Fibroblast of the aortic adventitia (primary cell): ENCODE measurements at regions not wholly inside any gene's neighbourhood (a gene's known extent, or its start where the extent isn't known, plus 50 kb on each side); places are given as distances from the start of the nearest gene placed in this dataset.

Source experiments
- DNase-seq: peaks from one replicate; pipeline ENCODE4 v3.0.0-alpha.2; 2010; ENCODE audit warnings: low read depth
- H3K4me3 ChIP-seq: 2 replicates; pipeline ENCODE4 v1.5.1; 2011; ENCODE audit warnings: low read depth, mild to moderate bottlenecking, control low read depth, low read length, moderate library complexity
- TF ChIP-seq, protein P1 (sequence below): IDR thresholded peaks from 2 replicates; pipeline ENCODE4 v1.5.1; 2011; ENCODE audit warnings: mild to moderate bottlenecking, low read length, control low read depth, inconsistent platforms; ENCODE audit not compliant: insufficient read depth

DNA sequence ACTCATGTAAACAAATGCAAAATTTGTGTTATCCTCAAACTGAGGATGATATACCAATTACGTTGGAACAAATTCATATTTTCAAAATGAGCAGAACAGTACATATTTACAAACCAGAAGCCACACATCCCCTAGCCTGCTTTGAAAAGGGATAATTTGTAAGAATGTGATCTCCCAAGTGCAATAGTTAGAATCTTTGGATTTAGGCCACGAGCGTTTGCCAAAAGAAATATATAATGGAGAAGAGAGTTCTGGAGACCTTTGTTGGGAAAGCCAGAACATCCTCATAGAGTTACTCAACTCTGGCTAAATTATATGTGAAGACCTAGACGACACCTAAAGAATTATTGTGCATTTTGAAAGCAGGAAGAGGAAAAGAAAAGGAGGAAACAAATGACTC, 449.3 kb downstream of the KCNJ2 start:
- DNase-seq, result no peak
- TF ChIP-seq, protein P1, sequence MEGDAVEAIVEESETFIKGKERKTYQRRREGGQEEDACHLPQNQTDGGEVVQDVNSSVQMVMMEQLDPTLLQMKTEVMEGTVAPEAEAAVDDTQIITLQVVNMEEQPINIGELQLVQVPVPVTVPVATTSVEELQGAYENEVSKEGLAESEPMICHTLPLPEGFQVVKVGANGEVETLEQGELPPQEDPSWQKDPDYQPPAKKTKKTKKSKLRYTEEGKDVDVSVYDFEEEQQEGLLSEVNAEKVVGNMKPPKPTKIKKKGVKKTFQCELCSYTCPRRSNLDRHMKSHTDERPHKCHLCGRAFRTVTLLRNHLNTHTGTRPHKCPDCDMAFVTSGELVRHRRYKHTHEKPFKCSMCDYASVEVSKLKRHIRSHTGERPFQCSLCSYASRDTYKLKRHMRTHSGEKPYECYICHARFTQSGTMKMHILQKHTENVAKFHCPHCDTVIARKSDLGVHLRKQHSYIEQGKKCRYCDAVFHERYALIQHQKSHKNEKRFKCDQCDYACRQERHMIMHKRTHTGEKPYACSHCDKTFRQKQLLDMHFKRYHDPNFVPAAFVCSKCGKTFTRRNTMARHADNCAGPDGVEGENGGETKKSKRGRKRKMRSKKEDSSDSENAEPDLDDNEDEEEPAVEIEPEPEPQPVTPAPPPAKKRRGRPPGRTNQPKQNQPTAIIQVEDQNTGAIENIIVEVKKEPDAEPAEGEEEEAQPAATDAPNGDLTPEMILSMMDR, result no peak
- H3K4me3 ChIP-seq, result no peak overlapping the region

DNA sequence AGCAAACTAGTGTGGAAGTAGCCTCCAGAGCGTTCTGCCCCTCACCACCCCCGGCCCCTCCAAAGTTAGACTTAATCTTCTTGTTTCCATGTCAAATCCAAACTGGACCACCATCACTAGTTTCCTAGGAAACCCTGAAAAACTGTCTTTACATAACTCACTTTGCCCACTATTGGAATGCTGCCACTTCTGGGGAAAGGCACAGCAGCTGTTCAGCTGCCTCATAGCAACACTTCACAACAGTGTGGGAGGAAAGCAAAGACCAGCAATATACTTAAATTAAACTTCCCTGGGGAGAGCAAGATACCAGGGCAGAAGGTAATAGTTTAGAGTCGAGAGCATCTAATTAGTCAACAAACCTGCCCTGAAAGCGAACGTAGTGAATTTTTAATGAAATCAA, 452.2 kb downstream of the KCNJ2 start:
- DNase-seq, result no peak
- H3K4me3 ChIP-seq, result no peak overlapping the region
- TF ChIP-seq, protein P1, result no peak

DNA sequence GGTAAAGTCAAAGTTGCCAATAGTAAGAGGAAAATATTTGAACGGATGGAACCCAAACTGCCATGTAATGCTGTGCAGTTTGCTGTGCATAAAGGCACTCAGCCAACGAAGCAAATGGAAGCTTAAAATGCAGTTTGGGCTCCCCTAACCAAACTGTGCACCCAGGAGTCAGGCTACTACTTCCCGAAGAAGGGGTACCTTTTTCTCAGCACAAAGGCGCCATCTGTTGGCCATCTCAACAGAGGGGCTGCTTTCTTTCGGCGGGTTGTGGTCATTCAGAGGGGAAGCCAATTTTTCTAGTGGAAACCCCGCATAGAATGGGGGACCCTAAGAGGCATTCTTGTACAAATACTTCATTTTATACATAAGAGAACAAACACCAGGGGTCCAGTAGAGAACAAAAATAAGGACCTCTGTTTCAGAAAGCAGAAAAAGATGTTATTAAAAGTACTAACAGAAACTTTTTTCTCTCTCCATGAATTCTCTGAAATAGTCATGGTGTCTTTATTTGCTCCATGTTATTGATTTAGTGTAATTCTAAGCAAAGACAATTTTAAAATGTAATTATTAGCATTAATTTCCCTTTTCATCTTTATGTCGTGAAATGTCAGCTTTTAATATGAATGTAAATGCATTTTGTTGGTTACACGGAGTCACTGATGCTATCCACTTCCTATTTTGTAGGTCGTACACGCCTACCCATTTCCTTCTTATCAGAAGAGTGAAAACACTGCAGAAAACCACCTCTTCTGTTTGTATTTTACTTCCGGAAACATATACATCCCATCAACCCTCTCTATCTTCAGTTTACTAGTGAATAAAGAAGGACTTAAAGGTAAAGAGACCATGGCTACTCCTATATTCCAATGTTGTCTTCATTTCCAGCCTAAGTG, 453.3 kb downstream of the KCNJ2 start:
- peak; percentile 2 for DNase-seq
- no peak overlapping the region for H3K4me3 ChIP-seq

DNA sequence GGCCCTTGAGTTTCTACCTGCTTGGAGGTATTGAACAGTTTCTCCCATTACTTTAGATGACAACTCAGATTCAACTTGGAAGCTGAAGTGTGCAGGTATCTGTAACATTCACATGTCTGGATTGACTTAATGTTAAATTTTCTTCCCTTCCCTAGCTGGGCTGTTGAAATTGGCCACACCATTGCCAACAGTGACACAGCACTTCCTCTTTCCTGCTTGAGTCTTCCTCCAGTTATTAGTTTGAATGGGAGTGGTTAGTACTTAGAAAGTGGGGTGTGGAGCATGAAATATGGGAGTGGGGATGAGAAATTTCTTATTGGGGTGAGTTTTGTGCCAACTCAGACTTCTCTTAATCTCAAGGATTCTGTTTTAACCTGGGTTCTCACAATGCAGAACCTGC, 454.9 kb downstream of the KCNJ2 start:
- DNase-seq, result no peak
- TF ChIP-seq, protein P1, result no peak
- no peak overlapping the region for H3K4me3 ChIP-seq

More for the DNA sequence above, 453.3 kb downstream of the KCNJ2 start:
- TF ChIP-seq, protein P1, result peak; percentile 25

DNA sequence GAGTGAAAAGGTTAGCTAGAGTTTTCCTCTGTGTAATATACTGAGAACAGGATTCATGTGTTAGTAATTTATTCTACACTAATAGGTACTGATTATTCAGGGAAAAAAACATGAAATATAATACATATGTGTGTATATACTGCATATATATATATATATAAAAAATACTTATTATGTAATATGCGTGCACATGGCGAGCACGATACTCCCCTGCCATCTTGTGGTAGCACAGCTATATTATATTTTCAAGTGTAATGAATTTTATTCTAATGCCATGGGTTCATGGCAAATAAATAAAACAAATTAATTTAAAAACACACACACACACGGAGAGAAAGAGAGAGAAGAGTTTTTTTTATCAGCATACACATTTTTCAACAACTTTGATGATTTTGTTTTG, 460.6 kb downstream of the KCNJ2 start:
- no peak overlapping the region for H3K4me3 ChIP-seq
- TF ChIP-seq, protein P1, result no peak
- DNase-seq, result peak; percentile 17

DNA sequence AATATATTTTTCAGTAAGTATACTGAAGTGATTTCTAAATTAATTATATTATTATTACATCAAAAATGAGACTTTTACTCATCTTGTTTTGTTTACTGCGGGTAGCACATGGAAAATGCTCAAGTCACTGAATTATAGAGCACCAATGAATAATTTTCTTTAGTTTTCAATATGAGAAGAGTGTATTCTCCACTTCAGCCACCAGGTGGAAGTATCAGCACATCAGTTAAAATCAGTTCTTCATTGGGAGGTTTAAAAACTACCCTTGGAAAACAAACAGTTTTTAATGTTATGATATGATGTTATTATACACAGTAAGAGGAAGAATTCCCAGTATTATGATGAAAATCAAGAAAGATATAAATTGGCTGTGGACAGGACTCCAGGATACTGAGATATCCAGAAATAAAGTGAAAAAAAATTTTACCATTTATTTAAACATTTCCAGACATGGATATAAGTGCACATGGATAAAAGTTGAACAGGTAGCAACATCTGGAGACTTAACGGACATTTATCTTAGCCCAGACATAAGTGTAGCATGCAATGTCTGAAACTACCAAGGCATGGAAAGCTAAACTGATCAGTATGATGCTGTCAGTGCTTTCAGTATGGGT, 467.3 kb downstream of the KCNJ2 start:
- TF ChIP-seq, protein P1, result peak; percentile 61
- peak; percentile 59 for DNase-seq
- H3K4me3 ChIP-seq, result no peak overlapping the region
